Hematopoietic multipotent progenitor cell treated with erythropoietin and hydrocortisone succinate and interleukin-3 and kit ligand, for 6 days (in vitro differentiated cells): ENCODE measurements at regions not wholly inside any gene's neighbourhood (a gene's known extent, or its start where the extent isn't known, plus 50 kb on each side); places are given as distances from the start of the nearest gene placed in this dataset.

Experiments used
- DNase-seq: peaks from one replicate; pipeline ENCODE4 v3.0.0-alpha.2; 2015

DNA sequence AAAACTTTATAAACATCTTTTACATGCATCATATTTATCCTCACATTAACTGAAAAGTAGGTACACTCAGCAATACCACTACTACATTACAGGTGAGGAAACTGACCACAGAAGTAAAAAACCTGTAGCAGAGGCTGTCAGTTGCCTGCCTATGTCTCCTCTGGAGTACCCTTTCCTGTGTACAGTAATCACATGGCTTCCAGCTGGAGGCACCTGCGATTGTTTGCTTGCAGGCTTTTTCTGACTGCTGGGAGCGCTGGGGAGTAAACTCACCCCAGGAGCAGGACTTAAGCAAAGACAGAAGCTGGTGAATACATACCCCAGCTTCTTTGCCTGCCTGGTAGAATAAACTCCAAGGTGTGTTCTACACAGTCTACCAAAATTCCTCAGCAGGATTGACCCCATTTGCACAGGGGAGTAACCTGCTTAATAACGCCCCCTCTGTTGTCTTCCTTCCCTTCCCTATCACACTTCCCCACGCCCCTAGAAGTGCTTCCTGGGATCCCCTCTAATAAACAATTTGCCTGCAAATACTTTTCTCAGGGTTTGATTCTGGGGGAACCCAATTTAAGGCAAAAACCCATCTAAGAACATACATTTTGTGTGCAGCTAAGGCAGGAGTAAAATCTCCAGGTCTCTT lies 138.9 kb downstream of the PTH2R start:
- DNase-seq: peak; percentile 37

DNA sequence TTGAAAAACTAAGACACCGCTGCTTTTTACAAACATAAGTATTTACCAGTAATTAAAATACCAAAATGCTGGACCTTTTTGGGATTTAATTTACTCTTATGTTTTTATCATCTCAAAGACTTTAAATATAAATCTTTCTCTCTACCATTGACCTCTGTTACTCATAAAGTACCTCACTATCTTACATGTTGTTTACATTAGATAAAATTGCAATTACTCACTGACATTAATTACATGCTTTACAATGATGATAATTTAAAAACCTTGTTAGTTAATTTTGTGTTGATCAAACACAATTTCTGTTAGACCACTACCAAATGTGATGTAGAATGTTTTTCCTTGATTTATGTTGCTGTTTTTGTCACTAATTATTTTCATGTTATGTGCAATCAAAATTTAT lies 139.5 kb downstream of the PTH2R start:
- DNase-seq: no peak

DNA sequence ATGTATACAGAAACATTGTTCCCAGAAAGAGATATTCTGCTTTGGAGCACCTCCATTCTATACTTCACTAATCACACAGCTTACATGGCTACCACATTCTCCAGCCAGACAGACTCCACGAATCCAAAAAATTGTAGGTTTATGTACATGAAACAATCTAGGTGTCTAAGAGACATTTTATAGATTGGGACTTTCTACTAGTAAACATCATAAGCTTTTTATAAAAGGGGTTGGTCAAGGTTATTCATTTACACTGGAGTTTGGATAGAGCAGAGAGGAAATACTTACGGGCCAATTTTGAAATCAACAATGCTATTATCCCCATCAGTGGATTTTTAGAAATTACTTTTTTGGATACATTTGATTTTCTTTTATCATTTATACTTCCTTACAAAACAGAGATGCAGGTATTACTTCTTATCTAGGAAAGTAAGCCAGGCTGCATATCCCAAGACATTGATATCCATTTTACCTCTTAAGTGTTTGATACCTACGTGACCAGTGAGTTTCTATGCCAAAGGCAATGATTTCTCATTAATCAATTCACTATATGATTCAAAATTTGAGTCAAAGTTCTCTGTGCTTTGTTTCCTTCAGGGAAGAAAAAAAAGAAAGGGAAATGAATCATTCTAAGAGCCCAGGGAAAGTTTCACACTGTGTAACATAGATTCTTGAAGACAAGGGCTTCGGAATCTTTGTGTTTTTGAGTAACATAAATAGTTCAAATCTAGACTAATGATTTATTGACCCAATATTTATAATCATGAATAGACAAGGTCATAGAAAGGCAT lies 140.5 kb downstream of the PTH2R start:
- no peak for DNase-seq

DNA sequence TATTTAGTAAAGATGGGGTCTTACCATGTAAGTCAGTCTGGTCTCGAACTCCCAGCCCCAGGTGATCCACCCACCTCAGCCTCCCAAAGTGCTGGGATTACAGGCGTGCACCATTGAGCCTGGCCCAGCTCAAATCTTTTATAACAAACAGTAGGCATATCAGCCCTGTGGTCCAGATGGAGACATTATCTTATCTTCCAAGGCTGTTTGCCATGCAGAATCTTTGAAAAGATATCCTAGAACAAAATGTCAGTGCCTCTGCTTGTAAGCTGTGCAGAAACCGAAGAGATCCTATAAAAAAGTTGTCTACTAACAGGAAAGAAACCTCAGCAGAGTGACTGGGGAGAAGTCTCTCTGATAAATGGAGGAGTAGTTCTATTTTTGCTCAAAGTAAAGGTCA lies 142.1 kb downstream of the PTH2R start:
- DNase-seq: peak; percentile 35

DNA sequence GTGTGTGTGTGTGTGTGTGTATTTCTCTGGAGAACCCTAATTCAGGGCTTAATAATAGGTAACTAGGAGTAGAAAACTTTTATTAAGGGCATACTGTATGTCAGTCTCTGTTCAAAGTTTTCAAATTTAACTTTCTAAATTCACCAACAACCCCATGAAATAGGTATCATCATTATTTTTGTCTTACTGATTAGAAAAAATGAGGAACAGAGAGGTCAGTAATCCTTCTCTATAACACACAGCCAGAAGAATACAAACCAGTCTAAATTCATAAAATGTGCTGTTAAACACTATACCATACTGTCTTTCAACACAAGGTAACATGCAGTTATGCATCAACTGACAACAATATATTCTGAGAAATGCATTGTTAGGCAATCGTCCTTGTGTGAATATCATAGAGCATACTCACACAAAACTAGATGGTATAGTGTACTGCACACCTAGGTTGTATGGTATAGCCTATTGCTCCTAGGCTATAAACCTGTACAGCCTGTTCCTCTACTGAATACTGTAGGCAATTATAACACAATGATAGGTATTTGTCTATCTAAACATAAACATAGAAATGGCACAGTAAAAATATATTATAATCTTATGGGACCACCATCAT lies 143.1 kb downstream of the PTH2R start:
- DNase-seq: no peak

DNA sequence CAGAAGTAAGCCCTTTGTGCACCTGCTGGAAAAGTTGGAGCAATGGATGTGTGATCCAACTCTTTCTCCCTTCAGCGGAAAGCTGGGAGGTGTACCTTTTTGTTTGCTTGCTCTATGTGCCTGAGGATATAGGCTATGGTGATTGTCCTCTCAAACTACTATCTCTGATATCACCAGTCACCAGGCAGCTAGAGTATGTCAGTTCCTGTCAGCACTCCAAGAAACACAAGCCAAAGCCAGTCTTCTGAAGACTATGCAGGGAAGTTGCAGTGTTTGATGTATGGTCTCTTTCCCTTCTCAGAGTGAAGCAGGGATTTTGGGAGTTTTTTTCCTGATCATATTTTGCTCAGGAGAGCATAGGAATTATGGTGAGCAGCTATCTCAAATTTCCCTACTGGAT lies 146.4 kb downstream of the PTH2R start:
- DNase-seq: peak; percentile 65

DNA sequence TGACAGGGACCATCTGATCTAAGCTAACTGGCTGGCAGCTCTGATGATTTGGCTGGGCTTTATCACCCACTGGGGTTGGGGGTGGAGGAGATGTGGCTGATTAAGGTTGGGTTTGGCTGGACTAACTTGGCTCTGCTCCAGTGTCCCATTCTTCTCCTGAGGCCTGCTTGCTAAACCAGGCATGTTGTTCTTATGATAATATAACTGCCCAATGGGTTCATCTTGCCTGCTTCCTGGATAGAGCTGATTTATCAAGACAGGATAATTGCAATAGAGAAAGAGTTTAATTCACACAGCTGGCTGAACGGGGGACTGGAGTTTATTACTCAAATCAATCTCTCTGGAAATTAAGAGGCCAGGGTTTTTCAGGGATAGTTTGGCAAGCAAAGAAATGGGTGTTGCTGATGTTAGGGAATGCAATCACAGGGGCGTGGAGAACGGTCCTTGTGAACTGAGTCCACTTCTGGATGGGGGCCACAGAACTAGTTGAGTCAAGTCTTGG lies 150.4 kb downstream of the PTH2R start:
- peak; percentile 84 for DNase-seq

DNA sequence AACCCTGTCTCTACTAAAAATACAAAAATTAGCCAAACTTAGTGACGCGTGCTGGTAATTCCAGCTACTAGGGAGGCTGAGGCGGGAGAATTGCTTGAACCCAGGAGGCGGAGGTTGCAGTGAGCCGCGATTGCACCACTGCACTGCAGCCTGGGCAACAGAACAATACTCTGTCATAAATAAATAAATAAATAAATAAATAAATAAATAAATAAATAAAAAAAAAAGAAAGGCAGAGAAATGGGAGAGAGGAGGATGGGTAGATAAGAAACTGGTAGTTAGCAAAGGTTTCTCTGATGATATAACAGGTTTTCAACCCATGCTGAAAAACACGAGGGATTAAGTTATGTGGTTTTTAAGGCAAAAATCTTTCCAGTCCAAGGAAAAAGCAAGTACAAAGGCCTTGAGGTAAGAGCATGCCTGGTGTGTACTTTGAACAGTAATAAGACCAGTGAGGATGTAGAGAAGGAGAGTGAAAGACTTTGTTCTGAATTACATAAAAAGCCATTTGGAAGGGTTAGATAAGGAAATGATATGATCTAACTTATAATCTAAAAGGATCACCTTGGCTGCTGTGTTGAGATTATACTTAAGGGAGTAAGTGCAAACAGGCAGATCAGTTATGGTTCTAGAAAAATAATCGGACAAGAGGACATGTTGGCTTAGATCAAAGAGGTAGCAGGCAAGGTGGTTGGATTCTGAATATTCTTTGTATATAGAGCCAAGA lies 159.3 kb downstream of the PTH2R start:
- DNase-seq: peak; percentile 31

DNA sequence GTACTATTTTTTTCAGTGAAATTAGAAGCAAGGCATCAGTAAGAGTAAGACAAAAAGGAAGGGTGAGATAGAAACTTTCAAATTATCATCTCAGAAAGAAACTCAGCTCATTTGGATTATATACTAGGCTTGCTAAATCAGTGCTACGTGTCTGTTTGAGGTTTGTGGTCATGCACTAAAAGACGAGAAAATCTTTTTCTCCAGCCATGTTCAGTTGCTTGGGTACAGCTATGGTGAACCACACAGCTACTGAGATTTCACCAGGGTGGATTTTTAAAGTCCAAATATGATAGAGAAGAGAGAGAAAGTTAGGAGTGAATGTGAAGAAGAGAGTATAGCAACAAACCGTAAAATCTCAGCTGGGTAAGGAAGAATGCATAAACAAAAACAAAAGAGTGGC lies 161.6 kb downstream of the PTH2R start:
- DNase-seq: no peak

DNA sequence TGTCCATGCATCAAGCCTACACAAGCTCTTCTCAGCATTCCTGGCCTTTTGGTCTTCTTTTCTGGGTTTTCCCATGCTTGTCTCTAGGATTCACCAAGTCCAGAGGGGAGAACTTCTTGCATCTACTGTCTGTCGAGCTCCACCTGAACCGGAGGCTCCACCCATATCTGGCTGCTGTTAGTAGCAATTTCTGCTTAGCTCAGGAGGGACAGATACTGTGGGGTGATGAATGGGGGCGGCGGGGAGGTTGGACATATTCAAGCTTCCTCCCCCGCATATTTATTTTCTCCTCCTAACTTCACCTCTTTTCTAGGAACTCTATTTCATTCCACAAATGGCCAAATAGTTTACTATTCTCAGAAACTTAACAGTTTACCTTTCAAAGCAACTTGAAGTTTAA lies 163.5 kb downstream of the PTH2R start:
- no peak for DNase-seq

DNA sequence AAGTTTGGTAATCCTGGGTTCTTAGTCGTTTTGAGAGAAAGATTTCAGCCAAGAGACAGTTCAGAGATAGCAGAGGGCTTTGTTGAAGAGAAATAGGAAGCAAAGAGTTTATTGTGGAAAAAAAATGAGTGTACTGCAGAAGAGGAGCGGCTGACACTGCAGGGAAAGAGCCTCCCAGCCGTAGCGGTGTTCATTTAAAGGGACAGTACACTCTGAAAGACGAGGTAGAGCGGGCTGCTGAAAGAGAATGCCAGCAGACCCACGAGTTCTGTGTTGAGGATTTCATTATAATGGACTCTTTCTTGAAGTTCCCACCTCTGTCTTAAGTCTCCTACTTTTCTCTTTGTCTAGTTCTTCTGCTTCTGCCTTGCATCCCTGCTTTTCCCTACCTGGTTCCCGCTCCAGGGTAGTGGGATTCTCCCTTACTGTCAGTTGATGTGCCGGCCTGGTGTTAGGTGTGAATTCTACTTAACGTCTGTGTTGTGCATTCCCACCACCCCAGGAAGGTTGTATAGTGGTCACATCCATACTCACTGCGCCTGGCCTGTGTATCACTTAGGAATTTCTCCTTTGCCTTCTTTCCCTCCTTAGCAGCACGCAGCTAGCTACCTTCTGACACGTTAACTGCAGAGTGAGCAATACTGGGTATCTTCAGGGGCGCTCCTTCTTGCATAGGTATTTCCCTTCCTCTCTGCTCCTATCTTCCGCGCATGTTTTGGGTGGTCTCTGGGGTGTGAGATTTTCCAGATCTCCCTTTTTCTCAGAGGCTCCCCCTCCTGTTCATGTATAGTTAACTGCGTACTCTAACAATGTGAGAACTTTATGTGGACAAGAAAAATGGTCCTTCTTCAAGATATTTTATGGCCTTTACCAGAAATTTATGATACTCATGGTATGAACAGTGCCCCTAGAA lies 164.5 kb downstream of the PTH2R start:
- peak; percentile 30 for DNase-seq

DNA sequence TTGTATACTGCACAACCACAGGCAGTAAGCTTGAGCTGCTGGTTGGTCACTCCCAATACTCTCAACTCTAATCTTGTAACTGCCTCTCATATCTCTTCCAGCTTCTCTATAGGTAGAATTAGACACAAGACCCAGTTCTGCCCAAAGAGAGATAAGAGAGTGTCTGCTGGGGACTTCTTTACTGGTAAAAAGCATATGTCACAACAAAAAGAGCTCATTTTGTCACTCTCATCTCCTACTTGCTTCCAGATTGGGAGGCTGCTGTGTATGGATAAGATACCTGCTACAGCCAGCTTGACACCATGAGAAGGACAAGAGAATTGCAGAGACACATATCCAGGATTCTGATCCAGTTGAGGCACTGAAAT lies 165.2 kb downstream of the PTH2R start:
- DNase-seq: peak; percentile 94

DNA sequence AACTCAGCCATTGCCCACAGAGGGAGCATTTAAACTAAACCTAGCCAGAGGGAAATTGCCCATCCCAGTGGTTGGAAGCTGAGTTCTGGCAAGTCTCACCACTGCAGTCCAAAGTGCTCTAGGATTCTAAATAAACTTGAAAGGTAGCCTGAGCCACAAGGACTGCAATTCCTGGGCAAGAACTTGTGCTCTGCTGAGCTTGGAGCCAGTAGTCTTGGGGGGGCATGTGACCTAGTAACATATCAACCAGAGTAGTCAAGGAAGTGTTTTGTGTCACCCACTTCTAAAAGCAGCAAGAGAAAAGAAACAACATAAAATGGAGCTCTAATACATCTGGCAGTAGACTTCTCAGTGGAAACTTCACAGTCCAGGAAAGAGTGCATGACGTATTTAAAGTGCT lies 167.0 kb downstream of the PTH2R start:
- DNase-seq: no peak

DNA sequence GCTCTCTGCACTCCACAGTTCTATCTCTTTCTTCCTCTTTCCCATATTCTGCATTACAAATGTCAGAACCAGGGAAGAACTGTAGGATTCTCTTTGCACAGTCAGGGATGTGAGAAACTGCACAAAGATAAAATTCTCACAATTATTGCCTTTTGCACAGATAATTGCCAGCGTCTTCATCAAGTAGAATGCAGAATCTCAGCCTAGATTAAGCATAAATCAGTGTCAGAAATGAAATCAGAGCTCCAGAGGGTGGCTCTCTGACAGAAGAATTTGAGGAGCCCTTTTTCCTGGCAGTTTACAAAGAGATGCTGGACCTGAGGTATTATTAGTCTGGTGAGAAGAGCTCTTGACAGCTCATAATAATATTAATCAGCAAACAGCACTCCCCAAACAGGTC lies 173.1 kb downstream of the PTH2R start:
- no peak for DNase-seq

DNA sequence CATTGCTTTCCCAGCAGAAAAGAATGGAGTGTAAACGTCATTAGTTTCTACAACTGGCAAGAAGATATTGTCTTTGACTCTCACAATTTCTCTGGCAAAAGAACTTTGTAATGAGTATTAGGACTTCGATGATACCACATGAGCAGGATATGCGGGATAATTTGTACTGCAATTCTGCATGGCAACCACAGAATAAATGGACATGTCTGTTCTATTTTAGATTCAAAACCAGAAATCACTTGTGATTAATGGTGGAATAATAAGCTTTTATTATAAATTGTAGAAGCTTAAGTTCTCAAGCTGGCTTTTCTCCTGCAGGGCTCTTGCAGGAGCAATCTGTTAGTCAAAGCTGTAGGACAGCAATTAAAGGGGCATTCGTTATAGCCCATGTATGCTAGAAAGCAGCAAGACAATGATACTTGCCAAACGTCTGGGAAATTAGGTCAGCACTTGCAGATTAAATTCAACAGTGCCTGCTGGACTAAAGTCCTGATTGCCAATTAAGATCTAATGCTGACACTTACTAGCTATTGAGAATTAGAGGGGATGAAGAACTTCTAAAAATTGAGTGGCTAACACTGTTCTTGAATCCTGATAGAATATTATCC lies 177.9 kb downstream of the PTH2R start:
- no peak for DNase-seq

DNA sequence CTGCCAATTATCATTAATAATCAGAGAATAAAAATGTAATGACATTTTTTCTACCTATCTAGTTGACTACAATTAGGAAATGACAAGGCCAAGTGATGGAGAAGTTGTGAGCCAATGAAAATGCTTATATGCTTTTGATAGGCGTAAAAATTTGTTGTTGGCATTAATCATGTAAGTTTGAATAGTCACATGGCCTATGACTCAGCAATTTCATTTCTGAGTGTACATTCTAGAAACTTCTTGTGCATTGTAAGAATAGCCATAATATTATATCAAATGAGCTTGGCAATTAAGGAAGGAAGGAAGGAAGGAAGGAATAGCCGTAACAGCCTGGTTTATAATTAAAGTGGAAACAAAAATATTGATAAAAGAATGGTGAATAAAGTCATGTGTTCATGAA lies 179.9 kb downstream of the PTH2R start:
- no peak for DNase-seq

DNA sequence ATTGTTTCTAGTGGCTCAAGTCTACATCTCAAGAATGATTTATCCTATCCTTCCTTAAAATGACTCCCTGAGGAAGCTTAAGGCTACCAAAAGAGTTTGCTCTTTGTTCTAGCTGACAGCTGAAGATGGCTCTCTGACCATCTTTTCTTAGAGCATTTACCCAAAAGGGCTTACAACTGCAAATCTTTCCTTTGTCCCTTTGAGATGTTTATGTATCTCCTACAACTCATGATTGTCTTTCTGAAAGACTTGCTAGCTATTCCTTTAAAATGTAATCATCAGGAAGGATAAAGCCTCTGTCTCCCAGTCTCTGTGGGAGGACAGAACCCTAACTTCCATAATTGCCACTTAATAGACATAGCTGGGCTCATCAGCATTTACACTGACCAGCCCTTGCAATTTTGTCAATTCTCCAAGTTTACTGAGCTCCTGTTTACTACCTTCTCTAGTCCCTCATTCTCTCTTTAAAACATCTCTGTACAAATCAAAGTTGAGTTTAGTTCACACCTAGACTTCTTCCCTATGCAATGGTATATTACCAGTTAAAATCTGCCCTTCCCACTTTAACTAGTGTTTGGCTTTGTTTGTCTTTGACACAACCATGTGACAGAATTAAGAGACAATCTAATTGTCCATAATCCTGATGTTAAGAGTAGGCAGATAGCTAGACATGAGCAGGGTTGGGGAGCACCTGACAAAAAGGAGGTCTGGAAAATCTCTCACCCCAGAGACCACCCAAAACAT lies 188.2 kb downstream of the PTH2R start:
- DNase-seq: no peak

DNA sequence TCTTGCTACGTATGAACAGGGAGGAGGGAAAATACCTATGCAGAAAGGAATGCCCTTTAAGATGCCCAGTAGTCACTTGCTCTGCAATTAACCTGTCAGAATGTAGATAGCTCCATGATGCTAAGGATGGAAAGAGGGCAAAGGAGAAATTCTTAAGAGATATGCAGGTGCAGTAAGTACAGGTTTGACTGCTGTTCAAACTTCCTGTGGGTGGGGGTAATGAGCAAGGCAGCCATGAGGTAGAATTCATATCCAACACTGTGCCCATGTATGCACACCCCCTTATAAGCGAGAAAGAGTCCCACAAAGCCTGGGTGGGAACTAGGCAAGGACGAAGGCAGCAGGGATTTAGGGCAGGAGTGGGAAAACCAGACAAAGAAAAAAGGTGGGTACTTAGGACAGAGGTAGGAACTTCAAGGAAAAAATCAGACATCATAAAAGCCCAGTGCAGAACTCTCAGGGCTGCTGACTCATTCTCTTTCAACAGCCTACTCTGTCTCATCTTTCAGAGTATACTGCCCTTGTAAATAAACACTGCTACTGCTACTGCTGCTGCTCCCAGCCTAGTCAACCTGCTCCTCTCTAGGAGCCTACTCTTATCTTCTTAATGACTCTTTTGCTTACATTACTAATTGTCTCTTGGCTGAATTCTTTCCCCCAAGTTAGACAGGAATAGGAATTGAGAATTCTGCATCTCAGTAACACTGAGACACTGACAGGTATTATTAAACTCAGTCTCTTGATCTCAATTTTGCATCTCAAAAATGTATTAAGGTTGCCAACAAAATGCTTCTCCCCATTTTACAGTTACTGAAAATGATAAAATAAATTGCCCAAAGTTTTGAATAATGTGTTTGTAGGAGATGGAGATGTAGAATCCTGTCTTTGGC lies 189.0 kb downstream of the PTH2R start:
- no peak for DNase-seq

DNA sequence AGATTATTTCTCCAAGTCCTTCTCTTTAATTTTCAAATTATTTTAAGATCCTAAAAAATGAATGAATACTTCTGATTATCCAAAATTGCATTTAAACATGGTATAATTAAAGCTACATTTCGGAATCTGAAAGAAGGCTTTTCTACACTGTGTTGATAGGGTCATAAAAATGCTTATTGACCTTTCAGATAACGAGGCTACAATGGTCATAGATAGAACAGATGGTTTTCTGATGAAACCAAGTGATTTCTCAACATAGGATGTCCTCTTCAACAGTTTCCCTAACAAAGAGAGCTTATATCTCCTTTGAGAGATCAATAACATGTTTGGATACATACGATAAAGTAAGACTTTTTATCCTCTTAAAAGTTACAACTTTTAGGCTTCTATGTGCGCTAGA lies 201.1 kb downstream of the PTH2R start:
- DNase-seq: no peak
